ENCODE measurements at regions not wholly inside any gene's neighbourhood (a gene's known extent, or its start where the extent isn't known, plus 50 kb on each side); places are given as distances from the start of the nearest gene placed in this dataset.

GRCh38 chr13:100944791-100945345, 270.3 kb upstream of the TMTC4 start:
- no peak overlapping the region for H3K27ac Mint-ChIP-seq
- no peak overlapping the region for H3K4me3 Mint-ChIP-seq

GRCh38 chr13:100942742-100943141, 268.1 kb upstream of the TMTC4 start:
- Histone ChIP-seq H3K4me2 (no peak overlapping the region), H3K27ac (ENCODE audit: low read depth) (no peak overlapping the region), H3K4me3 (no peak overlapping the region), H3F3A (replicated peaks; ENCODE audit: low read depth) (no peaks in the 10 kb centered on the region), H2AFZ (no peak overlapping the region), H3K36me3 (ENCODE audit: insufficient read depth) (no peaks in the 10 kb centered on the region), H3K9me2 (ENCODE audit: insufficient read depth) (peaks cover 8% of the 10 kb centered on the region; the same call in 1 of the 2 replicates), H4K20me1 (replicated peaks; ENCODE audit: insufficient read depth) (no peaks in the 10 kb centered on the region), H3K79me2 (replicated peaks; ENCODE audit: insufficient read depth) (no peaks in the 10 kb centered on the region), H3K27me3 (ENCODE audit: insufficient read depth) (no peaks in the 10 kb centered on the region), H3K4me1 (ENCODE audit: insufficient read depth) (no peaks in the 10 kb centered on the region)
- Mint-ChIP-seq H3K36me3 (ENCODE audit: low read depth) (no peaks in the 10 kb centered on the region; the same call in 2 of the 3 replicates), H3K4me1 (peaks cover 4% of the 10 kb centered on the region; the same call in 1 of the 3 replicates), H3K9me3 (peaks cover 4% of the 10 kb centered on the region; the same call in 1 of the 3 replicates), H3K27me3 (ENCODE audit: insufficient read depth, low read depth, poor library complexity) (peaks cover 3% of the 10 kb centered on the region), H3K27ac (no peak overlapping the region), H3K4me3 (no peak overlapping the region)
- no peak for DNase-seq (ENCODE audit: low spot score)
- no peak for ATAC-seq
- TF ChIP-seq NANOG (IDR thresholded peaks at IDR 0.05; ENCODE audit: borderline replicate concordance) (no peak), EZH2phosphoT487 (IDR thresholded peaks at IDR 0.05; ENCODE audit: unreplicated experiment) (no peak), POLR2AphosphoS5 (IDR thresholded peaks at IDR 0.05; ENCODE audit: low read depth) (no peak), REST (IDR thresholded peaks at IDR 0.05; ENCODE audit: unreplicated experiment) (no peak), JUNB (IDR thresholded peaks at IDR 0.05; ENCODE audit: unreplicated experiment) (no peak), ZNF462 (CRISPR knock-in tag; IDR thresholded peaks at IDR 0.05) (no peak)

More at GRCh38 chr13:100944791-100945345, 270.3 kb upstream of the TMTC4 start:
- no peaks in the 10 kb centered on the region for H3K36me3 ChIP-seq (ENCODE audit: insufficient read depth)
- Mint-ChIP-seq H3K36me3 (ENCODE audit: low read depth) (peaks cover 3% of the 10 kb centered on the region; the same call in 1 of the 3 replicates), H3K27me3 (ENCODE audit: insufficient read depth, low read depth, poor library complexity) (peaks cover 5% of the 10 kb centered on the region), H3K4me1 (peaks cover 4% of the 10 kb centered on the region; the same call in 1 of the 3 replicates), H3K9me3 (peaks cover 9% of the 10 kb centered on the region; the same call in 2 of the 3 replicates)
- no peak overlapping the region for H3K4me3 ChIP-seq
- H3F3A ChIP-seq (replicated peaks; ENCODE audit: low read depth) = no peaks in the 10 kb centered on the region
- H3K4me1 ChIP-seq (ENCODE audit: insufficient read depth) = no peaks in the 10 kb centered on the region
- H3K4me2 ChIP-seq = no peak overlapping the region
- H4K20me1 ChIP-seq (replicated peaks; ENCODE audit: insufficient read depth) = no peaks in the 10 kb centered on the region
- no peaks in the 10 kb centered on the region for H3K27me3 ChIP-seq (ENCODE audit: insufficient read depth)
- DNase-seq (ENCODE audit: low spot score) = no peak
- H3K79me2 ChIP-seq (replicated peaks; ENCODE audit: insufficient read depth) = no peaks in the 10 kb centered on the region
- peaks cover 10% of the 10 kb centered on the region for H3K9me2 ChIP-seq (ENCODE audit: insufficient read depth)
- H3K27ac ChIP-seq (ENCODE audit: low read depth) = no peak overlapping the region
- no peak for TF ChIP-seq STAT1 (IDR thresholded peaks at IDR 0.05; ENCODE audit: unreplicated experiment)
- H2AFZ ChIP-seq = no peak overlapping the region
- no peak for ATAC-seq

Measured in GM23338 (cell line).